Muscle of back (tissue), 3 donors: ENCODE measurements at regions not wholly inside any gene's neighbourhood (a gene's known extent, or its start where the extent isn't known, plus 50 kb on each side); places are given as distances from the start of the nearest gene placed in this dataset.
"Not testable (repeated sequence)": the region's sequence is repeated elsewhere in the genome, so short reads cannot be mapped to it uniquely, and the experiment has no call there.

Experiments
- DNase-seq, 3 donors: peaks; one replicate each; pipeline versions ENCODE4 v3.0.0 to v3.0.0-alpha.2; 2013

DNA sequence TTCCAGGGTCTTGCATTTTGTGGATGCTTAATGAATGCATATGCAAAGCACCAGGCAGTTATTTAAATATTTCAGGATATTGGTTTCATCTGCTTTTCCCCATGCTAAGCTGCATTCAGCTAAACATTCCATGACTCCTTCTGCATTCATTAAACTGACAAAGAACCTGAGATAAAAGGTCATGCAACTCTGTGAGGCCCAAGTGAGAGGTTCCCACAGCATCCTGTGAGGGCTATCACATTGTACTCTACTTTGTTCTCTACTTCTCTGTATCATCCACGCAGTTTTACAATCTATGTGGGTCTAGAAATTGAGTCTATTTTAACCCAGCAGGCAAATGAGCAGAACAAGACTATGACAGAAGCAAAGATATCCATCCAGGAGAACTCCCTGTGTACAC lies 86.4 kb upstream of the PRSS16 start:
- DNase-seq: no peak

DNA sequence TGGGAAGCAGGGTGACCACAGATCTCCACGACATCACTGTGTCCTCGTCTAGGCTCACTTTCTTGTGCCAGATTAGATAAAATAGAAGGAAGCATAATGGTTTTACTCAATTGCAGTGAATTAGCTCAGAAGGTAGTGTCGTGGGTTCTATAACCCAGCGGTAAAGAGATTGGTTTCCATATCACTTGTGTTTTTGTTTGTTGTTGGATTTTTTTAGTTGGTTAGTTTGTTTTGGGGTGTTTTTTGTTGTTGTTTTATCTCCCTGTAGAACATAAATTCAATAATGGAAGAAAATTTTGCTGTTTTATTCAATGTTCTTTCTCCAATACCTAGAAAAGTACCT lies 85.9 kb upstream of the PRSS16 start:
- DNase-seq: no peak

DNA sequence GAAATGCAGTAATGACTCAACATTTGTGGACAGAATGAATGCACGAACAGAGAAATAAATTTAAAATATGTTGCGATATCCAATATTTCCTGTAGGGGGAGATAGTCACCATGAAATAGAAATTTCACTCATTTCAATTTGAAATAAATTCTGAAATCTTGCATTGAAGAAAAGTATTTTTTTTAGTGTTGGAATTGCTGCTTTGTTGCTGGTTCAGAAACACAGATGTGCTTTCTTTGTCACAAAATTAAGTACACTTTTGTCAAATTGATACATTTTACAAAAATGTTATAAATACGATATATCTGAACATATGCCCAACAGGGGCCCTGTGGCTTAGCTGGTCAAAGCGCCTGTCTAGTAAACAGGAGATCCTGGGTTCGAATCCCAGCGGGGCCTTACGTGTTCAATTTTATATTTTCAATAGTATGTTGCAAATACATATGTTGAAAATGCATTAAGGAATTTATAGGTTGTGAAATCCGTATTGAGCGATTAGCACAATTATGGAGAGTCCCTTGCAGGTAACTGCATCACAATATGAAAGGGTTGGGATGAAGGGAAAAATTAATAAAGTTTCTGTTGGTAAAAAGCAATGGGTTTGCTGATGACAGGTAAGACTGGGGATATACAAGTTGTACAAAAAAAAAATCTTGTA lies 85.4 kb upstream of the PRSS16 start:
- peak in 2 of 3 donors; percentile 42 to 65 for DNase-seq

DNA sequence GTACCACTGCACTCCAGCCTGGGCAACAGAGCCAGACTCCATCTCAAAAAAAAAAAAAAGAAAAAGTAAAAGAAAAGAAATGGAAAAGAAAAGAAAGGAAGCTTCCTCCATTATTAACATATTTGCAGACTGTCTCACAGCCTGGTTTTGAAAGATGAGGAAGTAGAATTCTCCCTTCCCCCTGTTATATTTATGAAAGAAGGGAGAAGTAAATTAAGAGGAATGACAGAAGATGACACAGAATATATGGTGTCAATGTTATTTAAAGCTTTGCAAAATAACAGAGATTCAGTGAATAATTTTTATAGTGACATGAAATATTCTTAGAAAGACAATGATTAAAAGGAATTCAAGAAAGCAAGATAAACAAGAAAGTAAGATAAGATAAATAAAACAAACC lies 83.7 kb upstream of the PRSS16 start:
- DNase-seq: no peak

DNA sequence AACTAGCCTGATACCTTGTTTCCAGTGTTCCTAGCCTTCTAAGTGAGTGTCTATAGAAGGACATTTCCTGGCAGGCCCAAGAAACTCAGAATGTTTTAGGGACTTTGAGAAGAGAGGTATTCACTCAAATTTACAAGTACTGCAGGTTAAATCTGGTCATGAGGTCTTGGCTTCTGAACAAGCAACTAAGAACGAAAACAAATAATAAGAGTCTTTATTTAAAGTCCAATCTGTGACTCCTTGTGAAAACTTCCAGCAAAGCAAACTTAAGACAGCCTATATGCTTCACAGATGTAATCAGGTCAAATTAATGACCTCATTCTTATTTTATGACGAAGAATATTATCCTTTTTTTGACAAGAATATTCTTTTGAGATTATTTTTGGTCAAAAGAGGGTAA lies 79.4 kb upstream of the PRSS16 start:
- DNase-seq: no peak

DNA sequence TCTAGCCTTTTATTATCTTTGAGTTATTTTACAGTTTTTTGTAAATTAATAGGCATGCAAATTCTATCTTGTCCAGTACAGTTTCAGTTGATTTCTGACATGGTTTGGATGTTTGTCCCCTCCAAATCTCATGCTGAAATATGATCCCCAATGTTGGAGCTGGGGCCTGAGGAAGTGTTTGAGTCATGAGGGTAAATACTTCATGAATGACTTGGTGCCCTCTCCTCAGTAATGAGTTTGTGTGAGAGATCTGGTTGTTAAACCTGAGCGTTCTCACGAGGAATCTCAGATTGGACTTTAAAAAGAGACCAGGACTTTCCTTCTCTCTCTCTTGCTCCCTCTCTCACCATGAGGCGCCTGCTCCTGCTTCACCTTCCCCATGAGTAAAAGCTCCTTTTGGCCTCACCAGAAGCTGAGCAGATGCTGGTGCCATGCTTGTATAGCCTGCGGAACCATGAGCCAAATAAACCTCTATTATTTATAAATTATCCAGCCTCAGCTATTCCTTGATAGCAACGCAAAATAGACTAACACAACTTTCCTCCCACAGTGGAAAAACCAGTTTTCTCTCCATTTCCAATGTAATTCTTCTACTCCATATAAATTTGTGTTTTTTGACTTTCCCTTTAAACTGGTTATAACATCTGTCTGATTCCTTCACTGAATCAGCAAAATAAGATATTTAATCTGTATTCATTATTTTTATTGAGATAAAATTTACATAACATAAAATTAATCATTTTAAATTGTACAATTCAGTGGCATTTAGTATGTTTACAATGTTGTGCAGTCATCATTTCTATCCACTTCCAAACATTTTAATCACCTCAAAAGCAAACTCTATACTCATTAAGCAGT lies 78.7 kb upstream of the PRSS16 start:
- DNase-seq: peak in 1 of 3 donors; percentile 58

DNA sequence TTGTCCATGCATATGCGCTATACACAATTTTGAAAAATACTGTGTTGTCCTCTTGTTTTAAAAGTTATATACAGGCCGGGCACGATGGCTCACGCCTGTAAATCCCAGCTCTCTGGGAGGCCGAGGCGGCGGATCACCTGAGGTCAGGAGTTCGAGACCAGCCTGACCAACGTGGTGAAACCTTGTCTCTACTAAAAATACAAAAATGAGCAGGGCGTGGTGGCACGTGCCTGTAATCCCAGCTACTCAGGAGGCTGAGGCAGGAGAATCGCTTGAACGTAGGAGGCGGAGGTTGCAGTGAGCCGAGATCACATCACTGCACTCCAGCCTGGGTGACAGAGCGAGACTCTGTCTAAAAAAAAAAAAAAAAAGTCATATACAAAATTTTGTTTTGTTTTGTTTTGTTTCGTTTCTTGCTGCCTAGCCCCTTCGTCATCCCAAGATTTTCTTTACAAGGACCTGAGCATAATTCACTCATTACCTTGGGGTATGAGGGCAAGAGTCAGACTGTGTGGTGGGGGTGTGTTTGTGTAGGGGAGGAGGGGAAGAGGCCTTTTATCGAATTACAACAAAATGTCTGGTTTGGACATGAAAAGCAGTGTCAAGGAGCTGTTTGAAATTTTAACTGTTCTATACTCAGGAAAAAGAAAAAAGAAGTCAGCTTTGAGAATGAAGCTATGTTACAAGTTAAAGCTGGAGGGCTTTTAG lies 74.8 kb upstream of the PRSS16 start:
- not testable (repeated sequence) for DNase-seq

DNA sequence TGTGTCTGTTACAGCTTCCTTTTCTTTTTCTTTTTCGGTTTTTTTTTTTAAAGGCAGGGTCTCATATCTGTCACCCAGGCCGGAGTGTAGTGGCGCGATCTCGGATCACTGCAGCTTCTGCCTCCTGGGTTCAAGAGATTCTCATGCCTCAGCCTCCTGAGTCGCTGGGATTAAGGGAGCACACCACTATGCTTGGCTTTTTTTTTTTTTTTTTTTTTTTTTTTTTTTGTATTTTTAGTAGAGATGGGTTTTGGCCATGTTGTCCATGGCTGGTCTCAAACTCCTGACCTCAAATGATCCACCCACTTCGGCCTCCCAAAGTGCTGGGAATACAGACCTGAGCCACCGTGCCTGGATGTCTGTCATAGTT lies 74.3 kb upstream of the PRSS16 start:
- DNase-seq: not testable (repeated sequence)

DNA sequence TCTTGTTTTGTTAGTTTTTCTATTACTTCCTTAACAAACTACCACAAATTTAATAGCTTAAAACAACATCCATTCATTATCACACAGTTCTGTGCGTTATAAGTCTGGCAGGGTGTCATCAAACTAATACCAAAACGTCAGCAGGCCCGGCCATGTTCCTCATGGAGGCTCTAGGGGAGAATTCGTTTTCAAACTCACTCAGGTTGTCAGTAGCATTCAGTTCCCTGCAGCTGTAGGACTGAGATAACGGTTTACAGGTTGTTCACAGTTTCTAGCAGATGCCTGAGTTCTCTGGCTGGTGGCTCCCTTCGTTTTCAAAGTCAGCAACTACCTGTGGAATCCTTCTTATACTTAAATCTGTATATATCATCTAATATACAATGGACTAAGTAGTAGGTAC lies 72.5 kb upstream of the PRSS16 start:
- no peak for DNase-seq

DNA sequence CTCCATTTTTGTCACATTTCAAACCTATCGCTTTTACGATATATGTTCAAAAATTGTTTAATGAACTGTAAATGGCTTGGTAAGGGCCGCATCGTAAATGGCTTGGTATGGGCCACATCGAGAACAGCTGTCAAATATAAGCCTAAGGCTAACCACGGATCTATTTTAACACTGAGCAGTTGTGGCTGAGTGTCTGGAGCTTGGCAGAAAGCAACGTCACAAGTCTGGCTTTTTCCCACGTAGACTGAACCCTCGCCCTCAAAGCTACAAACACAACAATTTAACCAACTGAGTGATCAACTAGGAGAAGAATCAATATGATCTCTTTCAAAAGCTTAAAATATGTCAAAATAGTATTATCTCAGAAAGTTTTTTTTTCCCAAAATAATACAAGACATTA lies 71.4 kb upstream of the PRSS16 start:
- peak; percentile 41 to 53 (median 52) for DNase-seq

DNA sequence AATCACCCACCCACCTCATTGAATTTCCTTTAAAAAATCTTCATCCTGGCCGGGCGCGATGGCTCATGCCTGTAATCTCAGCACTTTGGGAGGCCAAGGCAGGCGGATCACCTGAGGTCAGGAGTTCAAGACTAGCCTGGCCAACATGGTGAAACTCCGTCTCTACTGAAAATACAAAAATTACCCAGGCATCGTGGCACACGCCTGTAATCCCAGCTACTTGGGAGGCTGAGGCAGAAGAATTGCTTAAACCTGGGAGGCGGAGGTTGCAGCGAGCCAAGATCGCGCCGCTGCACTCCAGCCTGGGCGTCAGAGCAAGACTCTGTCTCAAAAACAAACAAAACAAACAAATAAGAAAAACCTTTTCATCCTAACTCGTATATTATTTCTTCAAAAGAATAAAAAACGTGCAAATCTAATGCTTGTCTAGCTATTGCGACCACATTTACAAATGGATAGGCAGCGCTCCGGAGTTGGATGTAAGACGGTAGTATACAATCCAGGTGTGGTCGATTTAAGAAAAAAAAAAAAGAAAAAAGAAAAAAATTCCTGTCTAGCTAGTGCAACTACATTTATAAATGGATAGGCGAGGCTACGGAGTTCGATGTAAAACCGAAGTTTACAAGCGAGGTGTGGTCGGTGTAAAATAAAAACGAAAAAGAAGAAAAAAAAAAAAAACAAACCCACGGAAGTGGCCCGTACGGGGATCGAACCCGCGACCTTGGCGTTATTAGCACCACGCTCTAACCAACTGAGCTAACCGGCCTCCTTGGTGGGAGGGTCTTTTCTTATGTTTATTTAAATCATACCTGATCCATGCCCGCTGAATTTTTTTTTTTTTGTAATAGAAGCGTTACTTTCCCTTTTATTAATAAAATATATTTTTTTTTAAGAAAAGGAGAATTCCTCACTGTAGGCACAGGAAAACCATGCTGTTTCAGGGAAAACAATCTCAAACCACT lies 70.7 kb upstream of the PRSS16 start:
- peak; percentile 46 to 77 (median 75) for DNase-seq

DNA sequence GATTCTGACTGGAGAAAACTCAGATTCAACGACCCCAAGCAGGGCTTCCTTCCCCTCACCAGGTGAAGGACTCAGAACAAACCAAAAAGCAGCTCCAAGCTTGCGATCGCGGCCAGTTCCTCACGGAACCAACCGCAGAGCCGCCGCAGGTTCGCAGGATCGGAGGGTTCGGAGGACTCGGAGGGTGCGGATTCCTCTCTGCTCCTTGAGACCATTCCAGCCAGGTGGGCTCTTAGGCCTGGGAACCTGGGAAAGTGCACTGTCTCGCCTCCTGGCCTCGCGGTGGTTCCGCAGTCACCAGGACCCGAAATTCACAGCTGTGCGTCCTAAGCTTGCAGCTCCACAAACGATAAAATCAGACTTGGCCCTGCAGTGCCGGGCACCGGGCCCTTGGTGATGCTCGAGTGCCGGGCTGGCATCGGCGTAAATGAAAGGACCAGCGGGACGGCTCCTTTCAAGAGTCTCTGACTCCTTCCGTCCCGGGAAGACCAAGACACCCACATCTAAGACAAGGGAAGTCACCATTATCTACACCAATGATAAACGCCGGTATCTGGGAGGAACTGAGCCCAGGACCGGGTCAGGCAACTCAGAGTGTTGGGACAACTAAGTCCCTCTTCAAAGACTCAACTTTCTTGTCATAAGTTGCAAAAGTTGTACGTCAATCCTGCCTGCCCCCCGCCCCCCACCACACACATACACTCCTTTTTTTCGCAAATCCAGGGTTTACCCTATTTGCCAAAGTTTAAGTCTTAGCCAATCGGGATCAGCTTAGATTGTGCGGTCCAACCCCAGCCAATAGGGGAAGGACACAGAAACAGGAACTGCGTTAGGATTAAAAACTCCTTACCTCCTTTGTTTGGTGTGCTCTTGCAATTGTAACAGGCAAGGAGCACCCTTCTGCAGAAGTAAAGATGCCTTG lies 69.8 kb upstream of the PRSS16 start:
- peak; percentile 79 to 92 (median 87) for DNase-seq

DNA sequence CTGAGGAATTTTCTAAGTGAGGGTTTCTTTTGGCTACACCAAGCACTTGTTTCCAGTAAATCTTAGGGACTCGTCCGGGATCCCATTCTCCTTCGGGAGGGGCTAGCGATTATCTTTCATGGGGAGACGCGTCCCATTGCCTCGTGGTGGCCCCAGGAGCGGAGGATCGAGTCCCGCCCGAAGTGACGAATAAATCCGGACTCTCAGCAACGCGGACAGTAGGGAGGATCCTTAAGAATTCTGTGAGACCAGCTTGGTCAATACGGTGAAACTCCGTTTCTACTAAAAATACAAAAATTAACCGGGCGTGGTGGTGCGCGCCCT lies 69.1 kb upstream of the PRSS16 start:
- DNase-seq: no peak

DNA sequence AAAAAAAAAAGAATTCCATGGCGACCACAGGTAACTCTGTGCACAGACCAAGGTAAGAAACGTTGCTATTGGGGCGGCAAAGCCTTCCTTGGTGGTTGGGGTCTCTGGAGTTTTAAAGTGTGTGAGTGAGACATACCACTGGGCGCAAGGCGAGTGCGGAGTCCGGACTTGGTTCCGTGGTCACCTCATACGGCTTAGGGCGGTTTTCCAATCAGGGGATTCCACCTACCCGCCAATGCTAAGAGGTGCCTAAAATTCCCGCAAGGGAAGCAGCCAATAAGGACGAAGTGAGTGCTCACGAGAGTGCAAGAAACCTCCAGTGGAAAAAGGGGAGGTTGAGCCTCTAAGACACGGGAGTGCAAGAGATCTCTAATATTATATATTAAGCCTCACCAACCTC lies 68.6 kb upstream of the PRSS16 start:
- peak in 1 of 3 donors; percentile 16 for DNase-seq

DNA sequence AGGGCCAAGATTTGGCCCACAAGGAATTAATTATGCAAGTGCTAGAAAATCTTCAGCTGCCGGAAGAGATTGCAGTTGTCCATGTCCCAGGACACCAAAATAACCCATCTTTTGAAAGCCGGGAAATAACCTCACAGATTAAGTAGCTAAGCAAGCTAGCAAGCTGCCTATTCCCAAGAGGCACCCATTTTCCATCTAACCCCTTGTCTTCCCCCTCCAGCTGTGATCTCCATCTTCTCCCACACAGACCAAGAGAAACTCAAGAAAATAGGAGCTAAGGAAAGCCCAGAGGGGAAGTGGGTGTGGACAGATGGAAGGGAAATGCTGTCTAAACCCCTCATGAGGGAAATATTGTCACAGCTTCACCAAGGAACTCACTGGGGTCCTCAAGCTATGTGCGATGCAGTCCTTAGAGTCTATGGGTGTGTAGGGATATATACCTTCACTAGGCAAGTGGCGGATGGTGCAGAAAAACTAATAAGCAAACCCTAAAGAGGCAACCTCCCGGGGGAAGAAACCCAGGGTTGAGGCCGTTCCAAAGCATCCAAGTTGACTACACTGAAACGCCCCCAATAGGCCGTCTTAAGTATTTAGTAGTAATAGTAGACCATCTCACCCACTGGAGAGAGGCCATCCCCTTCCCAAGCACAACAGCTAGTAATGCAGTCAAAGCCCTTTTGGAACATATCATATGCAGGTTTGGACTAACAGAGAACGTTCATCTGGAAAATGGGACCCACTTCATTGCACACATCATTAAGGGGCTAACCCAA lies 64.3 kb upstream of the PRSS16 start:
- peak in 2 of 3 donors; percentile 12 to 40 for DNase-seq

DNA sequence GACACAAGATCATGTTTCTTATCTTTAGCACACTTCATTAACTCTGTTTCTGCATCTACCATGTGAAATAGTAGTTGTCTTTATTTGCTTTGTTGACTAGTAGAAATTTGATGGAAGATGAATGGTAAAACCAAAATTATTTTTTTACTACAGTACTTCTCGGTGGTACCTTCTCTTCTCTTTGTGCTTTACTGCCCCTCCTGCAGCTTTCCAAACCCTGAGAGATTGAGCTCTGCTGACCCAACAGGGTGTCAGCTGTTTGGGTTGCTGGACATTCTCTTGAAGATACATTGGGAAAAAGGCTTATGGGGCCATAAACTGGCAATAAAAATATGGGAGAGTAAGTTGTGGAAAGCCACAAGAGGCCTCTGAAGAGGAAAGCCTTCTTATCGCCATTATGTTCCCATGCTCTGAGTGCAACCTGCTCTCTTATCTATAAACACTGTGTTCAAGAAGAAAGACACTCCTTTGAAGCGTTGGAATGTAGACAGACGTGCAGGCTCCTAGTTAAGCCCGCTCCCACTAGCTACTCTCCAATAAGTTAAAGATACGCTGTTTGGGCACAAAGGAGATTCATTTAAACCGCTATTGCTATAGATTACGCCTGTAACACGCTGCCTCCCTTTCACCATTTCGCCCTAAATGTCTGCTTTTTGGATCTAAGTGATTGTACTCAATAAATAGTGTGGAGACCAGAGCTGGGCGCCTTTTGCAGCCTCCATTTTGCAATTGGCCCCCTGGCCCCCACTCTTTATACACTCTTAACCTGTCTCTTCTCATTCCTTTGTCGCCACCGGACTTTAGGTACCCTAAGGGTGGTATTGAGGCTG lies 60.1 kb upstream of the PRSS16 start:
- DNase-seq: peak in 1 of 3 donors; percentile 9

DNA sequence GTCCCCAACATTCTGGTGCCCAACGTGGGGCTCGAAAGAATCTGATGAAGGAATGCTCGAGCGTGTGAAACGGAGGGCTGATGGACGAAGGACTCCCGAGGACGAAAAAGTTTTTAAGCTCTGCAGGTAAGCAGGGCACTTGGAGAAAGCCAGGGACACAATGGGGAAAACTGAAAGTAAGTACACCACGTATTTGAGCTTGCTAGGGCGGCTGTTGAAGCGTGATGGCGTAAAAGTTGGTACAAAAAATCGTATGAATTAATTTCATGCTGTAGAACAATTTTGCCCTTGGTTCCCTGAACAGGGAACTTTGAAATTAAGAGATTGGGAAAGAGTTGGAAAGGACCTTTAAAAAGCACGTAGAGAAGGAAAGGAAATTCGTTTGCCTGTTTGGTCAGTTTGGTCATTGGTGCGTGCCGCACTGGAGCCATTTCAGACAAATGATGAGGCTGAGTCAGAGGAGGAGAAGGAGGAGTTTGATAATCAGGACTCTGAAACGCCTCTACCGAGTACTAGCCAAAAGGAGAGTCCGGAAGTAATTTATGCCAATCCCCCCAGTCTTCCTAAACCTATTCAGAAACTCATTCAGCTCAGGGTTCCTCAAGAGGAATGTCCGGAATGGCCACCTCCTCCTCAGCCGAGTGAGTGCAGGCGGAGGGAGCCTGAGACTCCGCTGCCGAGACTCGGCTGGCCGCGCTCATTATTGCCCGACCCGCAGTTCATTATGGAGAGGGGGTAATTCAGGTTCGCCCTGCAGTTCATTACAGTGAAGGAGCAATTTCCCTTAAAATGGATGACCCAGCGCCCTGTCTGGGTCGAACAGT lies 59.2 kb upstream of the PRSS16 start:
- DNase-seq: peak; percentile 73 to 92 (median 79)

DNA sequence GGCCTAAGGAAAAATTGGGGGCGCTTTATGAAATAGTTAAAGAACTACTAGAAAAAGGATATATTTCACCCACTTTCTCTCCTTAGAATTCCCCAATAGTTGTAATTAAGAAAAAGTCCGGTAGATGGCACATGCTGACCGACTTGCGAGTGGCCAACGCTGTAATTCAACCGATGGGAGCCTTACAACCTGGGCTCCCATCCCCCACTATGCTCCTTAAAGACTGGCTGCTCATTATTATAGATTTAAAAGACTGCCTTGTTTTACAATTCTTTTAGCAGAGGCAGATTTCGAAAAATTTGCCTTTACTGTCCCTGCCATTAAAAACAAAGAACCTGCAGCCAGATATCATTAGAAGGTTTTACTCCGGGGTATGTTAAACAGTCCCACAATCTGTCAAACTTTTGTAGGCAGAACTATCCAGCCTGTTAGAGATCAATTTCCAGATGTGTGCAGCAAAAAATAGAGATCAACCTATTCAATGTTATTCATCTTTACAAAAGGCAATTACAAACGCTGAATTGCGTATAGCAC lies 58.5 kb upstream of the PRSS16 start:
- DNase-seq: peak; percentile 77 to 92 (median 87)
